GM12878 (cell line): ENCODE measurements at regions not wholly inside any gene's neighbourhood (a gene's known extent, or its start where the extent isn't known, plus 50 kb on each side); places are given as distances from the start of the nearest gene placed in this dataset.

Source experiments
- ATAC-seq: fragments of 200-7000 bp; cut with Tn5 transposase; 3 replicates; pipeline ENCODE4 v1.9.1; 2020; ENCODE audit warnings: mild to moderate bottlenecking, moderate library complexity
- BruUV-seq: library from RNA; stranded (reverse); fragments of 400-500 nt; replicated peaks from 2 replicates; lab custom pipeline; 2021; lab: Mats Ljungman, UMichigan
- CTCF ChIA-PET: fragments of 300-600 bp; sonication (Branson Sonifier 250); formaldehyde crosslinking; extraction: SDS; loops from one replicate; lab custom pipeline; 2021; ENCODE audit warnings: inconsistent platforms; lab: Yijun Ruan, JAX
- POLR2A ChIA-PET: fragments of 350-600 bp; formaldehyde crosslinking; extraction: SDS; loops from one replicate; lab custom pipeline; 2021; ENCODE audit warnings: inconsistent platforms; lab: Charles Lee
- RAD21 ChIA-PET: fragments of 300-600 bp; sonication (Branson Sonifier 250); formaldehyde crosslinking; loops from one replicate; lab custom pipeline; 2023; ENCODE audit warnings: antibody characterized with exemption; ENCODE audit not compliant: unreplicated experiment; lab: Charles Lee
- SMC1A ChIA-PET: fragments of 300-600 bp; sonication (Branson Sonifier 250); formaldehyde crosslinking; loops from one replicate; lab custom pipeline; 2023; ENCODE audit not compliant: unreplicated experiment, uncharacterized antibody; lab: Charles Lee
- DNase-seq: peaks from one replicate; pipeline ENCODE4 v3.0.0-alpha.2; 2011; ENCODE audit warnings: low read depth, low spot score
- FAIRE-seq: peaks from 3 replicates; lab custom pipeline; 2011; peaks lifted over from hg19 to GRCh38; lab: Jason Lieb, UNC
- H2AFZ ChIP-seq: 2 replicates; pipeline ENCODE4 v1.6.0; 2011; ENCODE audit warnings: low read depth, low read length, control low read depth; ENCODE audit not compliant: control insufficient read depth
- H3K27ac ChIP-seq: 2 replicates; pipeline ENCODE4 v1.5.1; 2011; ENCODE audit warnings: control low read depth; ENCODE audit not compliant: control insufficient read depth, insufficient read depth
- H3K27me3 ChIP-seq, 2 experiments: replicated peaks in 1 of 2; 2 replicates each; pipeline versions ENCODE4 v1.6.0 to v1.6.1; 2011; ENCODE audit warnings: low read length in 1 of 2; ENCODE audit not compliant: control insufficient read depth in 2 of 2, insufficient read depth in 2 of 2
- H3K36me3 ChIP-seq, 2 experiments: 2 replicates each; pipeline ENCODE4 v1.5.1; 2011; ENCODE audit warnings: low read length in 1 of 2; ENCODE audit not compliant: control insufficient read depth in 2 of 2, insufficient read depth in 2 of 2
- H3K4me1 ChIP-seq: 2 replicates; pipeline ENCODE4 v1.6.1; 2011; ENCODE audit warnings: mild to moderate bottlenecking, low read length, moderate library complexity, mixed read lengths; ENCODE audit not compliant: control insufficient read depth, insufficient read depth
- H3K4me2 ChIP-seq: 2 replicates; pipeline ENCODE4 v1.6.0; 2011; ENCODE audit warnings: control low read depth; ENCODE audit not compliant: control insufficient read depth, insufficient read depth
- H3K4me3 ChIP-seq: fragments of 200-600 bp; sonication (generic); 2 replicates; pipeline ENCODE4 v1.5.1; 2016
- H3K79me2 ChIP-seq: 2 replicates; pipeline ENCODE4 v1.6.0; 2011; ENCODE audit warnings: low read length; ENCODE audit not compliant: control insufficient read depth, insufficient read depth
- H3K9ac ChIP-seq: 2 replicates; pipeline ENCODE4 v1.8.0; 2011; ENCODE audit warnings: low read length, control low read depth, mixed read lengths; ENCODE audit not compliant: control insufficient read depth, insufficient read depth
- H3K9me3 ChIP-seq: replicated peaks from 3 replicates; pipeline ENCODE4 v1.5.1; 2011; ENCODE audit warnings: mild to moderate bottlenecking, low read length; ENCODE audit not compliant: control insufficient read depth, insufficient read depth
- H4K20me1 ChIP-seq: 2 replicates; pipeline ENCODE4 v1.6.0; 2011; ENCODE audit not compliant: control insufficient read depth, insufficient read depth
- BHLHE40 ChIP-seq, 2 experiments: fragments of 450-650 bp in 1 of 2; IDR thresholded peaks; 2 replicates each; pipeline ENCODE4 v1.6.1; 2011 to 2017; ENCODE audit warnings: low read depth in 2 of 2, borderline replicate concordance in 1 of 2, improper control_type of control experiment in 1 of 2, low read length in 1 of 2, mild to moderate bottlenecking in 1 of 2
- EED ChIP-seq: sonication (generic); IDR thresholded peaks from 2 replicates; pipeline ENCODE4 v1.6.1; 2016; ENCODE audit warnings: antibody characterized with exemption, low read depth
- HDAC6 ChIP-seq: fragments of 200-600 bp; sonication (generic); IDR thresholded peaks from one replicate; pipeline ENCODE4 v1.8.0; 2017; ENCODE audit warnings: antibody characterized with exemption; ENCODE audit not compliant: unreplicated experiment
- IRF5 ChIP-seq: fragments of 450-650 bp; IDR thresholded peaks from 2 replicates; pipeline ENCODE4 v1.6.1; 2017; ENCODE audit warnings: borderline replicate concordance
- RBBP5 ChIP-seq: fragments of 200-600 bp; sonication (generic); conservative IDR thresholded peaks from 2 replicates; pipeline ENCODE4 v1.6.1; 2016
- ZBTB40 ChIP-seq: fragments of 450-650 bp; IDR thresholded peaks from 2 replicates; pipeline ENCODE4 v1.6.1; 2016; ENCODE audit warnings: mild to moderate bottlenecking, moderate library complexity, borderline replicate concordance
- WGBS: methylation state at CpG from one replicate; pipeline ENCODE4 v1.1.6; 2016; ENCODE audit warnings: low lambda C conversion rate; ENCODE audit not compliant: insufficient replicate concordance, insufficient coverage; ENCODE audit errors: missing lambda C conversion rate; 5-methylcytosine and 5-hydroxymethylcytosine counted together
- in situ Hi-C: fragments of 300-500 bp; cut with MboI; formaldehyde crosslinking; loops from 9 replicates; pipeline ENCODE4 v1.14.3; 2018; ENCODE audit warnings: mixed read lengths
- intact Hi-C: fragments of 100-400 bp; cut with micrococcal nuclease; formaldehyde crosslinking; loops from one replicate; pipeline ENCODE4 v1.14.2; 2022; ENCODE audit not compliant: unreplicated experiment

GRCh38 chr14:25351269-25351668 lies 301.3 kb upstream of the STXBP6 start:
- no peak overlapping the region for H3K27ac ChIP-seq
- no peaks in the 10 kb centered on the region for H3K79me2 ChIP-seq
- in situ Hi-C loops (no loop called here), intact Hi-C loops (no loop called here)
- no peak overlapping the region for H3K4me2 ChIP-seq
- H3K27me3 ChIP-seq = no peaks in the 10 kb centered on the region
- H3K9me3 ChIP-seq = no peaks in the 10 kb centered on the region
- ATAC-seq = no peak
- FAIRE-seq = no peak
- 0% methylated on average over 4 of the region's 4 CpGs for WGBS
- no peak overlapping the region for H3K9ac ChIP-seq
- DNase-seq = no peak
- BruUV-seq = no TSS peak
- SMC1A ChIA-PET = no interaction called here
- no peak overlapping the region for H2AFZ ChIP-seq
- H3K4me1 ChIP-seq = no peaks in the 10 kb centered on the region
- TF ChIP-seq HDAC6 (no peak), IRF5 (no peak), BHLHE40 (IDR thresholded peaks at IDR 0.05; ENCODE audit: borderline replicate concordance in 1 of 2, low read depth in 2 of 2, low read length in 1 of 2) (no peak), EED (no peak), ZBTB40 (no peak), RBBP5 (no peak)
- no peaks in the 10 kb centered on the region for H3K36me3 ChIP-seq
- RAD21 ChIA-PET = no interaction called here
- POLR2A ChIA-PET = no interaction called here
- no peaks in the 10 kb centered on the region for H4K20me1 ChIP-seq
- H3K4me3 ChIP-seq = no peak overlapping the region
- CTCF ChIA-PET = interaction anchor here (0.6 to 1.3 kb wide), 2 partner anchors 187 to 847 kb away, joined by 3 to 5 read pairs; no protein-coding TSS in a partner anchor
